ENCODE measurements at regions not wholly inside any gene's neighbourhood (a gene's known extent, or its start where the extent isn't known, plus 50 kb on each side); places are given as distances from the start of the nearest gene placed in this dataset.

- DNase-seq: no peak
- intact Hi-C loops (cut with micrococcal nuclease): loop anchor here (5.0 kb wide), 1 partner anchor 135 kb away; no protein-coding TSS in a partner anchor
- no peak for ATAC-seq (ENCODE audit: low read depth)
- TF ChIP-seq CTCF (IDR thresholded peaks at IDR 0.05): no peak
- ChIA-PET CTCF (interaction anchor here (1.0 to 3.9 kb wide), 2 partner anchors 134 to 375 kb away, joined by 3 to 47 read pairs; partner anchors contain the start of gene LOXHD1), POLR2A (interaction anchor here (0.5 kb wide), 1 partner anchor 75 kb away, joined by 3 read pairs; no protein-coding TSS in a partner anchor)
- Mint-ChIP-seq H3K4me1 (peaks cover 4% of the 10 kb centered on the region), H3K36me3 (ENCODE audit: low read depth) (no peaks in the 10 kb centered on the region), H3K4me3 (no peak overlapping the region), H3K9me3 (no peaks in the 10 kb centered on the region), H3K27me3 (no peaks in the 10 kb centered on the region), H3K27ac (no peak overlapping the region)
These were observed 178.5 kb downstream of the HAUS1 start for GRCh38 chr18:46282646-46283045.

GRCh38 chr18:46283268-46283667, 179.1 kb downstream of the HAUS1 start:
- DNase-seq (no peak), ATAC-seq (ENCODE audit: low read depth) (no peak)
- ChIA-PET POLR2A (no interaction called here), CTCF (interaction anchor here (3.9 kb wide), 1 partner anchor 374 kb away, joined by 47 read pairs; the partner anchor contains the start of gene LOXHD1)
- Mint-ChIP-seq H3K27ac (no peak overlapping the region), H3K27me3 (no peaks in the 10 kb centered on the region), H3K4me1 (peaks cover 4% of the 10 kb centered on the region), H3K9me3 (no peaks in the 10 kb centered on the region), H3K4me3 (no peak overlapping the region), H3K36me3 (ENCODE audit: low read depth) (no peaks in the 10 kb centered on the region)
- no peak for TF ChIP-seq CTCF (IDR thresholded peaks at IDR 0.05)
- intact Hi-C loops (cut with micrococcal nuclease): loop anchor here (5.0 kb wide), 1 partner anchor 134 kb away; no protein-coding TSS in a partner anchor

GRCh38 chr18:46283895-46284295, 179.7 kb downstream of the HAUS1 start:
- intact Hi-C loops (cut with micrococcal nuclease): loop anchor here (5.0 kb wide), 1 partner anchor 133 kb away; no protein-coding TSS in a partner anchor
- Mint-ChIP-seq H3K4me1 (peaks cover 4% of the 10 kb centered on the region), H3K36me3 (ENCODE audit: low read depth) (no peaks in the 10 kb centered on the region), H3K27ac (no peak overlapping the region), H3K27me3 (no peaks in the 10 kb centered on the region), H3K9me3 (no peaks in the 10 kb centered on the region), H3K4me3 (no peak overlapping the region)
- no peak for DNase-seq
- ATAC-seq (ENCODE audit: low read depth): no peak
- POLR2A ChIA-PET: no interaction called here
- TF ChIP-seq CTCF (IDR thresholded peaks at IDR 0.05): no peak
- CTCF ChIA-PET: no interaction called here

- Mint-ChIP-seq H3K9me3 (no peaks in the 10 kb centered on the region), H3K4me3 (no peak overlapping the region), H3K36me3 (ENCODE audit: low read depth) (no peaks in the 10 kb centered on the region), H3K27me3 (no peaks in the 10 kb centered on the region), H3K4me1 (peaks cover 7% of the 10 kb centered on the region), H3K27ac (no peak overlapping the region)
- no peak for TF ChIP-seq CTCF (IDR thresholded peaks at IDR 0.05)
- ATAC-seq (ENCODE audit: low read depth): no peak
- POLR2A ChIA-PET: no interaction called here
- intact Hi-C loops (cut with micrococcal nuclease): no loop called here
- DNase-seq: no peak
- CTCF ChIA-PET: interaction anchor here (1.5 kb wide), 1 partner anchor 9 kb away, joined by 5 read pairs; no protein-coding TSS in a partner anchor
These were observed 185.3 kb downstream of the HAUS1 start for GRCh38 chr18:46289463-46289862.

- H3K9me3 Mint-ChIP-seq: no peaks in the 10 kb centered on the region
- ChIA-PET CTCF (interaction anchor here (1.5 kb wide), 1 partner anchor 9 kb away, joined by 5 read pairs; no protein-coding TSS in a partner anchor), POLR2A (no interaction called here)
- no peak for DNase-seq
- no peaks in the 10 kb centered on the region for H3K27me3 Mint-ChIP-seq
- H3K27ac Mint-ChIP-seq: no peak overlapping the region
- ATAC-seq (ENCODE audit: low read depth): no peak
- H3K4me1 Mint-ChIP-seq: peaks cover 7% of the 10 kb centered on the region
- no peak for TF ChIP-seq CTCF (IDR thresholded peaks at IDR 0.05)
- no peaks in the 10 kb centered on the region for H3K36me3 Mint-ChIP-seq (ENCODE audit: low read depth)
- intact Hi-C loops (cut with micrococcal nuclease): no loop called here
- H3K4me3 Mint-ChIP-seq: no peak overlapping the region
These were observed 185.7 kb downstream of the HAUS1 start for GRCh38 chr18:46289931-46290330.

All from activated B cell treated with CpG ODN at 0.5 μM for 24 hours (primary cell).